ENCODE measurements at regions not wholly inside any gene's neighbourhood (a gene's known extent, or its start where the extent isn't known, plus 50 kb on each side); places are given as distances from the start of the nearest gene placed in this dataset.

DNA sequence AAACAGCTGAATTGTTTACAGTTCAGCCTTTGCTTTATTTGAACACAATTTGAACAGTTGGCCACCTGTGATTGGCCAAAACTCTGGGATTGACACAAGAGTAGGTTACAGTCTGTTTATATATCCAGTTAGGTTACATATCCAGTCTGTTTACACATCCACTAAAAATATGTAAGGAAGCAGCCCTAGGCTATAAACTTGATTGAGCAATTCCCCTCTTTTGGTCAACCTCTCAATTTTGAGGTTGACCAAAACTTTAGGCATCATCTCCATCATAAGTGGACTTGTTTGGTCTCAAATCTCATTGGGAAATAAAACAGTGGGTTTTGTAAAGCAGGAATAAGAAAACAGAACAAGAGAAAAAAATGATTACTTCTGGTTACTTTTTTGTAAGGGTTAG lies 190.8 kb downstream of the SPATA18 start:
- Histone ChIP-seq H4K20me1 (ENCODE audit: insufficient read depth) (no peaks in the 10 kb centered on the region), H2AFZ (ENCODE audit: low read depth, low read length, poor library complexity, severe bottlenecking) (no peak overlapping the region), H3K9me3 (ENCODE audit: control insufficient read depth in 1 of 2, insufficient read depth in 1 of 2, low read depth in 1 of 2, low read length in 2 of 2) (no peaks in the 10 kb centered on the region), H3K27me3 (ENCODE audit: insufficient read depth, low read length) (peaks cover 3% of the 10 kb centered on the region; the same call in 1 of the 2 replicates), H3K9ac (ENCODE audit: low read length) (no peak overlapping the region), H3K4me2 (ENCODE audit: low read length) (no peak overlapping the region), H3K27ac (ENCODE audit: low read depth, low read length) (no peak overlapping the region), H3K79me2 (ENCODE audit: insufficient read depth, low read length) (no peaks in the 10 kb centered on the region), H3K36me3 (ENCODE audit: control insufficient read depth in 1 of 2, insufficient read depth in 2 of 2, low read length in 2 of 2) (no peaks in the 10 kb centered on the region), H3K4me3 (replicated peaks in 1 of 2; ENCODE audit: low read depth in 1 of 2, low read length in 2 of 2) (no peak overlapping the region), H3K4me1 (ENCODE audit: control insufficient read depth in 1 of 2, insufficient read depth in 2 of 2, low read length in 2 of 2) (no peaks in the 10 kb centered on the region), H3K9me2 (ENCODE audit: insufficient read depth) (no peaks in the 10 kb centered on the region)
- BruUV-seq (replicated peaks) = no TSS peak
- intact Hi-C loops (cut with micrococcal nuclease) = no loop called here
- ChIA-PET RAD21 (ENCODE audit: low non-redundant PET in 1 of 2, low total read pairs in 2 of 2, uncharacterized antibody in 2 of 2, unreplicated experiment in 2 of 2) (no interaction called here), CTCF (no interaction called here), POLR2A (no interaction called here)
- TF ChIP-seq FOSL1 (IDR thresholded peaks at IDR 0.05; ENCODE audit: low read depth) (no peak), SP1 (IDR thresholded peaks at IDR 0.05; ENCODE audit: low read depth) (no peak), EGR1 (IDR thresholded peaks at IDR 0.05; ENCODE audit: low read depth) (no peak), EZH2 (IDR thresholded peaks at IDR 0.05) (no peak), ZNF274 (IDR thresholded peaks at IDR 0.05; ENCODE audit: low read depth, low read length) (no peak)
- TF ChIP-seq, protein P1, sequence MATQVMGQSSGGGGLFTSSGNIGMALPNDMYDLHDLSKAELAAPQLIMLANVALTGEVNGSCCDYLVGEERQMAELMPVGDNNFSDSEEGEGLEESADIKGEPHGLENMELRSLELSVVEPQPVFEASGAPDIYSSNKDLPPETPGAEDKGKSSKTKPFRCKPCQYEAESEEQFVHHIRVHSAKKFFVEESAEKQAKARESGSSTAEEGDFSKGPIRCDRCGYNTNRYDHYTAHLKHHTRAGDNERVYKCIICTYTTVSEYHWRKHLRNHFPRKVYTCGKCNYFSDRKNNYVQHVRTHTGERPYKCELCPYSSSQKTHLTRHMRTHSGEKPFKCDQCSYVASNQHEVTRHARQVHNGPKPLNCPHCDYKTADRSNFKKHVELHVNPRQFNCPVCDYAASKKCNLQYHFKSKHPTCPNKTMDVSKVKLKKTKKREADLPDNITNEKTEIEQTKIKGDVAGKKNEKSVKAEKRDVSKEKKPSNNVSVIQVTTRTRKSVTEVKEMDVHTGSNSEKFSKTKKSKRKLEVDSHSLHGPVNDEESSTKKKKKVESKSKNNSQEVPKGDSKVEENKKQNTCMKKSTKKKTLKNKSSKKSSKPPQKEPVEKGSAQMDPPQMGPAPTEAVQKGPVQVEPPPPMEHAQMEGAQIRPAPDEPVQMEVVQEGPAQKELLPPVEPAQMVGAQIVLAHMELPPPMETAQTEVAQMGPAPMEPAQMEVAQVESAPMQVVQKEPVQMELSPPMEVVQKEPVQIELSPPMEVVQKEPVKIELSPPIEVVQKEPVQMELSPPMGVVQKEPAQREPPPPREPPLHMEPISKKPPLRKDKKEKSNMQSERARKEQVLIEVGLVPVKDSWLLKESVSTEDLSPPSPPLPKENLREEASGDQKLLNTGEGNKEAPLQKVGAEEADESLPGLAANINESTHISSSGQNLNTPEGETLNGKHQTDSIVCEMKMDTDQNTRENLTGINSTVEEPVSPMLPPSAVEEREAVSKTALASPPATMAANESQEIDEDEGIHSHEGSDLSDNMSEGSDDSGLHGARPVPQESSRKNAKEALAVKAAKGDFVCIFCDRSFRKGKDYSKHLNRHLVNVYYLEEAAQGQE (IDR thresholded peaks at IDR 0.05; ENCODE audit: low read depth) = no peak
- TF ChIP-seq, protein P2, sequence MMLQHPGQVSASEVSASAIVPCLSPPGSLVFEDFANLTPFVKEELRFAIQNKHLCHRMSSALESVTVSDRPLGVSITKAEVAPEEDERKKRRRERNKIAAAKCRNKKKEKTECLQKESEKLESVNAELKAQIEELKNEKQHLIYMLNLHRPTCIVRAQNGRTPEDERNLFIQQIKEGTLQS (IDR thresholded peaks at IDR 0.05) = no peak
- ATAC-seq (no peak), DNase-seq (ENCODE audit: low read depth, low spot score) (no peak)

DNA sequence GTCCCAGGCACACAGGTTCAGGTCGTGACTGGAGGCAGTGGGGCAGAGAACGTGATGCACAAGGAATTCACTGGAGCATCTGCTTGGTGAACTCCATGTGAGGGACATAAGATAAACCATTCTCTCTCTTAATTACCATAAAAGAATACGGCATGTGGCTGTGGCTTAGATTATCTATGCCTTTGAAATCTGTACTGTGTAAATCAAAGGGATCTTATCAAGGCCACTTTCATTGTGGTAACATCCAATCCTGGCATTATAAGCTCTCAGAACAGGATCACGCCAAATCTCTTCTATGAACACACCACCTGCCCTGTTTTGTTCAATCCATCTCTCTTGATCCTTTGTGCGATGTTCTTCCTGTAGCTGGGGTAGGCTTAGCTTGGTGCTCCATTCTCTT lies 192.3 kb downstream of the SPATA18 start:
- ChIA-PET POLR2A (no interaction called here), RAD21 (ENCODE audit: low non-redundant PET in 1 of 2, low total read pairs in 2 of 2, uncharacterized antibody in 2 of 2, unreplicated experiment in 2 of 2) (no interaction called here), CTCF (no interaction called here)
- H3K9ac ChIP-seq (ENCODE audit: low read length) = no peak overlapping the region
- H3K4me3 ChIP-seq (replicated peaks in 1 of 2; ENCODE audit: low read depth in 1 of 2, low read length in 2 of 2) = no peak overlapping the region
- no peaks in the 10 kb centered on the region for H3K9me3 ChIP-seq (ENCODE audit: control insufficient read depth in 1 of 2, insufficient read depth in 1 of 2, low read depth in 1 of 2, low read length in 2 of 2)
- no peaks in the 10 kb centered on the region for H3K9me2 ChIP-seq (ENCODE audit: insufficient read depth)
- H3K36me3 ChIP-seq (ENCODE audit: control insufficient read depth in 1 of 2, insufficient read depth in 2 of 2, low read length in 2 of 2) = no peaks in the 10 kb centered on the region
- intact Hi-C loops (cut with micrococcal nuclease) = no loop called here
- H3K27me3 ChIP-seq (ENCODE audit: insufficient read depth, low read length) = peaks cover 8% of the 10 kb centered on the region; the same call in 1 of the 2 replicates
- no peak overlapping the region for H3K27ac ChIP-seq (ENCODE audit: low read depth, low read length)
- ATAC-seq = no peak
- H2AFZ ChIP-seq (ENCODE audit: low read depth, low read length, poor library complexity, severe bottlenecking) = no peak overlapping the region
- DNase-seq (ENCODE audit: low read depth, low spot score) = no peak
- no peak for TF ChIP-seq SRF (IDR thresholded peaks at IDR 0.05; ENCODE audit: low read depth)
- TF ChIP-seq ZNF274 (IDR thresholded peaks at IDR 0.05; ENCODE audit: low read depth, low read length) = no peak
- TF ChIP-seq EZH2phosphoT487 (IDR thresholded peaks at IDR 0.05; ENCODE audit: borderline replicate concordance) = no peak
- TF ChIP-seq, protein P3, sequence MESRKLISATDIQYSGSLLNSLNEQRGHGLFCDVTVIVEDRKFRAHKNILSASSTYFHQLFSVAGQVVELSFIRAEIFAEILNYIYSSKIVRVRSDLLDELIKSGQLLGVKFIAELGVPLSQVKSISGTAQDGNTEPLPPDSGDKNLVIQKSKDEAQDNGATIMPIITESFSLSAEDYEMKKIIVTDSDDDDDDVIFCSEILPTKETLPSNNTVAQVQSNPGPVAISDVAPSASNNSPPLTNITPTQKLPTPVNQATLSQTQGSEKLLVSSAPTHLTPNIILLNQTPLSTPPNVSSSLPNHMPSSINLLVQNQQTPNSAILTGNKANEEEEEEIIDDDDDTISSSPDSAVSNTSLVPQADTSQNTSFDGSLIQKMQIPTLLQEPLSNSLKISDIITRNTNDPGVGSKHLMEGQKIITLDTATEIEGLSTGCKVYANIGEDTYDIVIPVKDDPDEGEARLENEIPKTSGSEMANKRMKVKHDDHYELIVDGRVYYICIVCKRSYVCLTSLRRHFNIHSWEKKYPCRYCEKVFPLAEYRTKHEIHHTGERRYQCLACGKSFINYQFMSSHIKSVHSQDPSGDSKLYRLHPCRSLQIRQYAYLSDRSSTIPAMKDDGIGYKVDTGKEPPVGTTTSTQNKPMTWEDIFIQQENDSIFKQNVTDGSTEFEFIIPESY (IDR thresholded peaks at IDR 0.05; ENCODE audit: extremely low read depth, insufficient replicate concordance, low read length) = no peak
- no peak for TF ChIP-seq POLR2AphosphoS5 (IDR thresholded peaks at IDR 0.05; ENCODE audit: low read depth, low read length)
- TF ChIP-seq EZH2 (IDR thresholded peaks at IDR 0.05) = no peak
- no peak for TF ChIP-seq ELF1 (IDR thresholded peaks at IDR 0.05; ENCODE audit: borderline replicate concordance, low read depth)
- H3K4me2 ChIP-seq (ENCODE audit: low read length) = no peak overlapping the region
- no peaks in the 10 kb centered on the region for H3K79me2 ChIP-seq (ENCODE audit: insufficient read depth, low read length)
- no peaks in the 10 kb centered on the region for H3K4me1 ChIP-seq (ENCODE audit: control insufficient read depth in 1 of 2, insufficient read depth in 2 of 2, low read length in 2 of 2)
- no peaks in the 10 kb centered on the region for H4K20me1 ChIP-seq (ENCODE audit: insufficient read depth)
- no TSS peak for BruUV-seq (replicated peaks)
